A673 (cell line): ENCODE measurements at regions not wholly inside any gene's neighbourhood (a gene's known extent, or its start where the extent isn't known, plus 50 kb on each side); places are given as distances from the start of the nearest gene placed in this dataset.

Experiments used
- BruUV-seq: library from RNA; stranded (reverse); fragments of 400-500 nt; replicated peaks from 2 replicates; lab custom pipeline; 2021; lab: Mats Ljungman, UMichigan
- CTCF ChIA-PET: fragments of 300-600 bp; sonication (Branson Sonifier 250); formaldehyde crosslinking; loops from one replicate; lab custom pipeline; 2022; ENCODE audit warnings: antibody characterized with exemption; lab: Charles Lee
- POLR2A ChIA-PET: fragments of 300-600 bp; sonication (Branson Sonifier 250); formaldehyde crosslinking; loops from one replicate; lab custom pipeline; 2022; ENCODE audit warnings: antibody characterized with exemption; ENCODE audit not compliant: low non-redundant PET; lab: Charles Lee
- DNase-seq: peaks from one replicate; pipeline ENCODE4 v3.0.0-alpha.2; 2015; ENCODE audit warnings: low spot score
- H3K27ac ChIP-seq: fragments of 200-600 bp; sonication (generic); 2 replicates; pipeline ENCODE4 v1.5.1; 2016; ENCODE audit warnings: mixed run types, low read depth, mild to moderate bottlenecking, mixed read lengths, antibody characterized with exemption, low read length; ENCODE audit not compliant: poor library complexity, severe bottlenecking
- H3K27me3 ChIP-seq: fragments of 200-600 bp; sonication (generic); replicated peaks from 2 replicates; pipeline ENCODE4 v1.6.1; 2017; ENCODE audit warnings: mixed run types, low read depth, mild to moderate bottlenecking, mixed read lengths, antibody characterized with exemption, low read length; ENCODE audit not compliant: insufficient read depth, poor library complexity
- H3K36me3 ChIP-seq: fragments of 200-600 bp; sonication (generic); 2 replicates; pipeline ENCODE4 v1.6.1; 2016; ENCODE audit warnings: mixed run types, mild to moderate bottlenecking, mixed read lengths, antibody characterized with exemption, low read length; ENCODE audit not compliant: insufficient read depth, poor library complexity, severe bottlenecking
- H3K4me1 ChIP-seq: fragments of 200-600 bp; sonication (generic); 2 replicates; pipeline ENCODE4 v1.6.1; 2017; ENCODE audit warnings: mixed run types, mild to moderate bottlenecking, mixed read lengths, antibody characterized with exemption, low read length; ENCODE audit not compliant: insufficient read depth, poor library complexity, severe bottlenecking
- H3K4me3 ChIP-seq: fragments of 200-600 bp; sonication (generic); 2 replicates; pipeline ENCODE4 v1.5.1; 2016; ENCODE audit warnings: low read depth, mixed run types, mild to moderate bottlenecking, mixed read lengths, low read length; ENCODE audit not compliant: poor library complexity, severe bottlenecking
- H3K9me3 ChIP-seq: fragments of 200-600 bp; sonication (generic); 2 replicates; pipeline ENCODE4 v1.6.1; 2016; ENCODE audit warnings: mixed run types, low read depth, mild to moderate bottlenecking, mixed read lengths, antibody characterized with exemption, low read length; ENCODE audit not compliant: poor library complexity, severe bottlenecking
- EZH2 ChIP-seq: fragments of 200-600 bp; sonication (generic); IDR thresholded peaks from 2 replicates; pipeline ENCODE4 v1.6.1; 2017; ENCODE audit warnings: borderline replicate concordance, low read depth, mild to moderate bottlenecking, mixed read lengths, antibody characterized with exemption, low read length; ENCODE audit not compliant: poor library complexity, severe bottlenecking
- intact Hi-C: fragments of 100-400 bp; cut with micrococcal nuclease; formaldehyde crosslinking; loops from one replicate; pipeline ENCODE4 v1.10.0; 2022; ENCODE audit not compliant: unreplicated experiment
- TF ChIP-seq, protein P1 (sequence below): fragments of 300-800, 200-600 bp; sonication (generic); conservative IDR thresholded peaks from 2 replicates; pipeline ENCODE4 v1.5.1; 2017; ENCODE audit warnings: low read depth, mild to moderate bottlenecking, antibody characterized with exemption, low read length, moderate library complexity, mixed read lengths

GRCh38 chr4:30264465-30264864 is 455.7 kb upstream of the PCDH7 start:
- Histone ChIP-seq H3K27me3 (no peaks in the 10 kb centered on the region), H3K9me3 (no peaks in the 10 kb centered on the region), H3K4me3 (no peak overlapping the region), H3K27ac (no peak overlapping the region), H3K36me3 (no peaks in the 10 kb centered on the region), H3K4me1 (no peaks in the 10 kb centered on the region)
- DNase-seq = no peak
- ChIA-PET POLR2A (no interaction called here), CTCF (no interaction called here)
- TF ChIP-seq, protein P1, sequence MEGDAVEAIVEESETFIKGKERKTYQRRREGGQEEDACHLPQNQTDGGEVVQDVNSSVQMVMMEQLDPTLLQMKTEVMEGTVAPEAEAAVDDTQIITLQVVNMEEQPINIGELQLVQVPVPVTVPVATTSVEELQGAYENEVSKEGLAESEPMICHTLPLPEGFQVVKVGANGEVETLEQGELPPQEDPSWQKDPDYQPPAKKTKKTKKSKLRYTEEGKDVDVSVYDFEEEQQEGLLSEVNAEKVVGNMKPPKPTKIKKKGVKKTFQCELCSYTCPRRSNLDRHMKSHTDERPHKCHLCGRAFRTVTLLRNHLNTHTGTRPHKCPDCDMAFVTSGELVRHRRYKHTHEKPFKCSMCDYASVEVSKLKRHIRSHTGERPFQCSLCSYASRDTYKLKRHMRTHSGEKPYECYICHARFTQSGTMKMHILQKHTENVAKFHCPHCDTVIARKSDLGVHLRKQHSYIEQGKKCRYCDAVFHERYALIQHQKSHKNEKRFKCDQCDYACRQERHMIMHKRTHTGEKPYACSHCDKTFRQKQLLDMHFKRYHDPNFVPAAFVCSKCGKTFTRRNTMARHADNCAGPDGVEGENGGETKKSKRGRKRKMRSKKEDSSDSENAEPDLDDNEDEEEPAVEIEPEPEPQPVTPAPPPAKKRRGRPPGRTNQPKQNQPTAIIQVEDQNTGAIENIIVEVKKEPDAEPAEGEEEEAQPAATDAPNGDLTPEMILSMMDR = no peak
- TF ChIP-seq EZH2 = no peak
- BruUV-seq = no TSS peak
- intact Hi-C loops = no loop called here

DNA sequence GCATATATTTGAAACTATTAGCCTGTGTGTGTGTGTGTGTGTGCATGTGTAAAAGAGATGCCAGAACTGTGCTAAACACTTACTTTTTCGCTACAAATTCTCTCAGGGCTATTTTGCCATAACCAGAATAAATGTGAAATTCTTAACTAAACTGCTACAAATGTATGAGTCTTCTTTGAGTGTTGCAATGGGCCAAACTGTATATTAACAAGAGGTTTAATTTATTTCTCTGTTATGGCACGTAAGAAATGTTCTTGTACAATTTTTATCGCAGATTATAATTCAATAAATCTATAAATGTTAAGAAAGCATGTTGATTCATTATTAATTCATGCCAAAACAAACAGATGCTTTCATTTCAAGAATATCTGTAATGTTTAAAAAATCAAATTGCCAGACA is 454.5 kb upstream of the PCDH7 start:
- no peak overlapping the region for H3K27ac ChIP-seq
- no peaks in the 10 kb centered on the region for H3K36me3 ChIP-seq
- CTCF ChIA-PET = no interaction called here
- H3K9me3 ChIP-seq = no peaks in the 10 kb centered on the region
- POLR2A ChIA-PET = no interaction called here
- TF ChIP-seq, protein P1 = no peak
- no peak for TF ChIP-seq EZH2
- H3K4me3 ChIP-seq = no peak overlapping the region
- intact Hi-C loops = no loop called here
- H3K4me1 ChIP-seq = no peaks in the 10 kb centered on the region
- no peaks in the 10 kb centered on the region for H3K27me3 ChIP-seq
- no peak for DNase-seq
- BruUV-seq = no TSS peak

- Histone ChIP-seq H3K36me3 (no peaks in the 10 kb centered on the region), H3K27ac (no peak overlapping the region), H3K4me3 (no peak overlapping the region), H3K27me3 (no peaks in the 10 kb centered on the region), H3K9me3 (peaks cover 8% of the 10 kb centered on the region), H3K4me1 (no peaks in the 10 kb centered on the region)
- intact Hi-C loops = no loop called here
- TF ChIP-seq, protein P1 = no peak
- TF ChIP-seq EZH2 = no peak
- BruUV-seq = no TSS peak
- no peak for DNase-seq
- ChIA-PET CTCF (no interaction called here), POLR2A (no interaction called here)
Measured at GRCh38 chr4:30268370-30268769, 451.8 kb upstream of the PCDH7 start.
